SKM-1 (cell line): ENCODE measurements at regions not wholly inside any gene's neighbourhood (a gene's known extent, or its start where the extent isn't known, plus 50 kb on each side); places are given as distances from the start of the nearest gene placed in this dataset.

ENCODE experiments used
- DNase-seq: peaks from one replicate; lab custom pipeline; 2025; ENCODE audit not compliant: unreplicated experiment; lab: John Stamatoyannopoulos, UW

DNA sequence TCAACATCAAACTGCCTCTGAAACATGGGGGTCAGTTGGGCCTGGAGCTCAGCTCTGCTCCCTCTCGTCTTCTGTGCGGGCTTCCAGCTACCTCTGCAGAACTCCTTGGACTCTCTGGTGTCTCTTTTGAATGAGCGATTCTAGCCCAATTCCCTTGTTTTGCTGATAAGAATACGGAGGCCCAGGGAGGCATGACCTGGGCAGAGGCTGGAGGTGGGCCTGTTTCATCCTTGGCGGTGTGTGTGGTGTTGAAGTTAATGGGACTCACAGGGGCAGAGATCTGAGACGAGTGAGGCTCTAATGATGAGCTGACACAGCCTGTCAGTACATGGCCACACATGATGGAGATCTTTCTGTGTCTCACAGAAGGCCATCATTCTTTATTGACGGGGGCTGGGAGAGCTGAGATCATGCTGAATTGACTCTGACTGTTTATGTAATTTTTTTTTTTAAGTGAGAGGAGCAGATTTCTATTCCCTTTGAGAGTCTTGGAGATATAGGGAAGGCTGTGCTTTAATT is 134.5 kb downstream of the URB2 start:
- DNase-seq = no peak

DNA sequence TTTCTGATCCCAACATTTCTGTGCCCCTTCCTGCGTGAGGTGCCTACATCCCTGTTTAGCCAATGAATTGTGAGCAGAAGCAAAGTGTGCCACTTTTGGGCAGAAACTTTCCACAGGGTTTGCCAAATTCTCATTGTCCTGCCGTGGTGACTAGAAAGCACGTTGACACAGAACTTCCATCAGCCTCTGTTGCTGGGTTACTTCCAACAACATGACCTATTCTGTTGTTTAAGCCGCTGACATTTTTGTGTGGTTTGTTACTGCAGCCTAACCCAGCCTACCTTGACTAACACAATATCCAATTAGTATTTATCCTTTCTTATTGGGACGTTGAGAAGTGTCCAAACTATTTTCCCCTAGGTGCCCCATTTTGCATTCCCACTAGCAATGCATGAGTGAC is 136.8 kb downstream of the URB2 start:
- DNase-seq = no peak

DNA sequence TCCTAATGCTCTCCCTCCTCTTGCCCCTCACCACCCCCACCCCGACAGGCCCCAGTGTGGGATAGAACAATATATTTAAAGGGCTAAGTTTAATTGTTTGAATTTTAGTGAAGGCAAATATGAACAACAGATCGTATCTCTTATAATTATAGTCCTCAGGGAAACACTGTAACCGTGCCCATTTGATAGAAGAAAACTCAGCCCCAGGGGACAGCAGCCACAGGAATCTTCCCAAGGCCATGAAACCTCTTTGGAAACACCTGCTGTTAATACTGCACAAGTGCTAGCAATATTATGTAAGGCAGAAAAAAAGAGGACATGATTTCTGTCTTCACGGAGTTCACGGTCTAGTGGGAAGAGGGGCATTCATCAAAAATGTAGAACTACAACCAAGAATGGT is 142.2 kb downstream of the URB2 start:
- DNase-seq = no peak

- no peak for DNase-seq
These were observed 143.0 kb downstream of the URB2 start for GRCh38 chr1:229769006-229769405.

DNA sequence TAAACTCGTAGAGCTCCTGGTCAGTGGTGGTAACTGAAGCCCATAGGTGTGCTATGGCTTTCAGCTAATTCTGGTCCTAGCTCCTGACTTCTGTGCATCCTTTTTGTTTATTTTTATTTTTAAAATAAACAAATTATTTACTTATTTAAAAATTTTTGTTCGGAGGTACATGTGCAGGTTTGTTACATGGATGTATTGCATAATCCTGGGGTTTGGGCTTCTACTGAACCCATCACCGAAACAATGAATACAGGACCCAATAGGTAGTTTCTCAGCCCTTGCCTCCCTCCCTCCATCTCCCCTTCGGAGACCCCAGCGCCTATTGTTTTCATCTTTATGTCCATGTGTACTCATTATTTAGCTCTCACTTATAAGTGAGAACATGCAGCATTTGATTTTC is 143.8 kb downstream of the URB2 start:
- no peak for DNase-seq

DNA sequence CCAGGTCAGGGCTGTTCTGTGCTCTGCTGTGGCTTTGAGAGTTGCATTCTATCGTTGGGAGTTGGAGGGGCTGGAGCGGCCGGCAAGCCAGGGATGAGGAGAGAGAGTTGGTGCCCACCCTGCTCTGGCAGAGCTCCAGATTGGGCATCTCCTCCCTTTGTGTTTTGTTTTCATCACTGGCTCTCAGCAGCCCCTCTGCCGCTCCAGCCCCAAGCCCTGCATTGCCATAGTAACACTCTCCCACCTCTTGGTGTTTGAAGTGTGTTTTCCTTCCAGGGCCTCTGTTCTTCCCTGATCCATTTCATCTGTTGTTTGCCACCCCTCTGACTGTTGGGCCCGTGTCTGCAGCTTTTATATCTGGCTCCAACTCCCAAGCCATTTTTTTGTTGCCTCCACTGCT is 152.7 kb downstream of the URB2 start:
- DNase-seq = no peak

- DNase-seq = no peak
These were observed 155.4 kb downstream of the URB2 start for GRCh38 chr1:229781453-229781852.

DNA sequence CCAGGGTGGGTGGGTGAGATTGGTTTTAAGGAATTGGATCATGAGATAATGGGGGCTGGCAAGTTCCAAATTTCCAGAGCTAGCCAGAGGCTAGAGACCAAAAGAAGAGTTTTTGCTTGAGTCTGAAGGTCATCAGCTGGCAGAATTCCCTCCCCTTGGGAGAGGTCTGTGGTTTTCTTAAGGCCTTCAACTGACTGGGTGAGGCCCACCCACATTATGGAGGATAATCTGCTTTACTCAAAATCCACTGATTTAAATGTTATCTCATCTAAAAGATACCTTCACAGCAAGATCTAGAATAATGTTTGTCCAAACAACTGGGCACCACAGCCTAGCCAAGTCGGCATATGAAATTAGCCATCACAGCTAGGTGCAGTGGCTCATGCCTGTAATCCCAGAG is 156.4 kb downstream of the URB2 start:
- no peak for DNase-seq

DNA sequence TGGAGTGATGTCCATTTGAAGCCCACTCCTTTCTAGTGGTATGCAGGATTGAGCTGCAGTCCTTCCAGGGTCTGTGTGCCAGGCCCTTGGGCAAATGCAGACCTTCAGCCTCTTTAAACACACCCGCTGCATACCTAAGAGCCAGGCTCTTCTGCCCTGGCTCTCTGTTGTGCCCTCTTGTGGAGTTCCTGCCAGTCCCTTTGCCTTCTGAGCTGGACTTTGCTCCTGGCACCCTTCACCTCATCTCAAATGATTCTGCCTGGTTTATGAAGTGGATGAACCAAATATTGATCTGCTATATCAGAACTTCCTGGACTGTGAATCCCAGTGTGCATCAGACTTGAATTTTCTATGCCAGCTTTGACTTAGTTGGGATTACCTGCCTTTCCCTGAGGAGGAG is 158.8 kb downstream of the URB2 start:
- no peak for DNase-seq

DNA sequence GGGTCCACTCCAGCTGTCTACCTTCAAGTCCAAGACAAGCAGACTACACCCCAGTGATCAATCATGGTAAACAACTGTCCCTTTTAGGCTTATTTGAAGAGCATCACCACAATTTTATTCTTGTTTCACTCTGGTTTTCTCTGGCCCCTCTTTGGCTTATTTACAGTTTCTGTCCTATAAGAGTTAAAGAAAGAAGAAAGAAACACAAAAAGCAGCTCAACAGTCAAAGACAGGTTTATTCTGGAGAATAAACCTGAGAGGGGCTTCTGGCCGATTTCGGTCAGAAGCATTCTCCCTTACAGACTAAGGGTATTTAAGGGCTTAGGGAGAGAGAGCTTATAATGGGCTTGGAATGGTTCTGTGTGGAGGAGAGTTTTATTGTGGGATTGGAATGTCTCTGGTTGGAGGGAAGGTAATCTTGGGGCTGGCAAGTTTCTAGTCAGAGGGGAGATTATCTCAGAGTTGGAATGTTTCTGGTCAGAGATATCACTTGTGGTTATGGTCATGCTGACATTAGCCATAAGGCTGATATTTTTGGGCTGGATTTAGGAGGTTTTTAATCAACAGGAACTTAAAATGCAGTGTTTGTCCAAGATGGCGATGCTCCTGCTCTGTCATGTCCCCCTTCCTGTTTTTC is 161.0 kb downstream of the URB2 start:
- DNase-seq = no peak

GRCh38 chr1:229788004-229788403 is 162.0 kb downstream of the URB2 start:
- DNase-seq = no peak

- DNase-seq = no peak
These were observed 166.2 kb downstream of the URB2 start for GRCh38 chr1:229792012-229792975.

GRCh38 chr1:229793488-229793887 is 167.4 kb downstream of the URB2 start:
- DNase-seq = no peak

DNA sequence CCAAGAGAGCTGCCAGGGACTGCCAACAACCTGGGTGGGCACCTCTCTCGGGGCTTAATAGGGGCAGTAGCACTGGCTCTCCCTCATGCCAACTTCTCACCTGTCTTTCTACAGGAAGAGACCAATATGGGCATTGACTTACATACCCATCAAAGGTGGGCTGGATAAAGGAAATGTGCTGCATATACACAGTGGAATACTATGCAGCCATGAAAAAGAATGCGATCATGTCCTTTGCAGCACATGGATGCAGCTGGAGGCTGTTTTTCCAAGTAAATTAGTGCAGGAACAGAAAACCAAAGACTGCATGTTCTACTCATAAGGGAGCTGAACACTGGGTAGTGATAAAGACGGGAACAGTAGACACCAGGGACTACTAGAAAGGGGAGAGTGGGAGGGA is 172.5 kb downstream of the URB2 start:
- no peak for DNase-seq

GRCh38 chr1:229803626-229804217 is 177.7 kb downstream of the URB2 start:
- no peak for DNase-seq

- no peak for DNase-seq
These were observed 182.2 kb downstream of the URB2 start for GRCh38 chr1:229808272-229808671.

- no peak for DNase-seq
These were observed 184.1 kb downstream of the URB2 start for GRCh38 chr1:229810140-229810539.

GRCh38 chr1:229810961-229811360 is 184.9 kb downstream of the URB2 start:
- no peak for DNase-seq

GRCh38 chr1:229812148-229812547 is 186.1 kb downstream of the URB2 start:
- DNase-seq = no peak

DNA sequence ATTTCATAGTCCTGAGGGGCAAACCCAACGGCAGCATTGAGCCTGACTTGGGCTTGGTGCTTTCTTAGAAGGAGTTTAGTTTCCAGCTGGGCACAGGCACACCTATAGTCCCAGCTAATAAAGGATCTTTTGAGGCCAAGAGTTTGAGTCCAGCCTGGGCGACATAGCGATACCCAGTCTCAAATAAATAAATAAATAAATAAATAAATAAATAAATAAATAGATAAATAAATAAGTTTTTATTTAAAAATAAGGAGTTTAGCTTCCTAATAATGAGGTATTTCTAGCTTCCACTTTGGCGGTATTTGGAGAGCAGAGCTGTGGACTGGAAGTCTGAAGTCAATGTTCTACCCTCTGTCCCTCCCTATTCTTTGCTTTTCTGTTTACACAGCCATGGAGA is 186.6 kb downstream of the URB2 start:
- no peak for DNase-seq

DNA sequence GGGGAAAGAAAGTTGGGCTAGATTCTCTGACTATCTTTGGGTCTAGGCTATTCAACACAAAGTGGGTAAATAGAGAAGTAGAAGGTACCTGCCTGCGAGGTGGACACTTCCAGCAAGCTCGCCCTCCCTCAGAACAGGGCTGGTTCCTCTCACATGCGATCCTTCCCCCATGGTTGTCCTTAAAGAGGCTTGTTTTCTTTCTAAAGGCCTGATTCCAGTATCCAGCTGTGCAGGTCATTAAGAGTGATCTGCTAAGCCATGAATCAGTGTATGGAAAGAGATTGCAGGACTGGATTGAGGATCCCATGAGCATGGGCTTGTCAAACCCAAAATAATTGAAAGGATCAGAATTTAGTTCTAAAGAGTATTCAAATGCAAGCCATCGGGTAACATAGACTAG is 189.0 kb downstream of the URB2 start:
- no peak for DNase-seq

DNA sequence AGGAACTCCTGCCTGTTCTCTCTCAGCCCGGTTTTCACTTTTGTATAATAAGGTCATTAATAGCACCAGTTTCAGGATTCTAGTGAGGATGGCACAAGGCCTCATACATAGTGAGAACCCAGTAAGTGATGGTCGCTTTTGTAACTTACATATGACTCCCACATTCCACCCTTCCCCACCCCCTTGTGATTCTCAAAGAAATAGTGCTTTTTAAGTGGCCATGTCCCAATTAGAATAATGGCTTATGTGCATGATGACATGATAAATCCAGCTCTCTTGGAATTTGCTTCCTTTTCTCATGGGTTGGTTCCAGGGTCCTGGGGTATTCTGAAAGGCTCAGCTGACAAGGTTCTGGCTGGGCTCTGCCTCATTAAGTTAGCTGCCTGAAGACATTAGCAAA is 189.9 kb downstream of the URB2 start:
- DNase-seq = no peak
